HG03575 (cell line): ENCODE measurements at regions not wholly inside any gene's neighbourhood (a gene's known extent, or its start where the extent isn't known, plus 50 kb on each side); places are given as distances from the start of the nearest gene placed in this dataset.
"Not testable (repeated sequence)": the region's sequence is repeated elsewhere in the genome, so short reads cannot be mapped to it uniquely, and the experiment has no call there.

Experiments used
- ATAC-seq: cut with Tn5 transposase; IDR thresholded peaks from one replicate; pipeline ENCODE4 v1.9.1; 2021; ENCODE audit not compliant: unreplicated experiment, insufficient number of reproducible peaks, low FRiP score; ENCODE audit errors: extremely low read depth

DNA sequence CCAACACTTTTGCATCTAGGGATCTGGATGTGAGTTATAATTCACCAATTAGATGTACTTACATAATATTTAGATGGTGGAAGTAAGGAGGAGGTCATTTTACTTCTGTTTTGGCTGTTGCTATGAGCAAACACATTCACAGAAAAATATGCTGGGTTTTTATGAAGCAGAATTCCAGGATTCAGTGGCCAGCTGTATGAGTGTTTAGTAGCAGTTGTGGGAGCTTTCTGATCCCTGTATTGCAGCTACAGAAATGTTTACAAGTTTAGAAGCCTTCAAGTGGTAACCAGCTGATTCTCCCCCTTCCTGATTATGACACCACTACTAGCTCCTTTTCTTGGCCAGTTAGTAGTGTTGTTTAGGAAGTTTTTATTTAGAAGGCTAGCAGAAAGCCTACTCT, 177.0 kb downstream of the TENT5A start:
- no peak for ATAC-seq

DNA sequence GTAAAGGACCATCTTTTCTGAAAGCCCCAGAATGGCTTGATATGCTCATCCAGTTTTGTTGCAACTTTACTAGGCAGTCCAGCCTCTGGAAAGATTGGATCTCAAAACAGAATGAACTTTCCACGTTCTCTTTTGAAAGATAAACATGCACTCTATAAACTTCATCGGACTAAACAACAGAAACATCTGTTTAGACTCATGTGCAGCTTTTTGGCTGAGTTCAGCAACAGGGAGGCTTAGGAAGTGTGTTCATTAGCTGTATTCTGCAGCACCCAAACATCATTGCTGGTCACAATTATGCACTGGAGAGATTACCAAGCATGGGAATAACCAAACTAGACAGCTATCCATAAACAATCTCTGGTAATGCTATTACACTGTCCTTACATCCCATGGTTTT, 180.5 kb downstream of the TENT5A start:
- ATAC-seq: no peak

DNA sequence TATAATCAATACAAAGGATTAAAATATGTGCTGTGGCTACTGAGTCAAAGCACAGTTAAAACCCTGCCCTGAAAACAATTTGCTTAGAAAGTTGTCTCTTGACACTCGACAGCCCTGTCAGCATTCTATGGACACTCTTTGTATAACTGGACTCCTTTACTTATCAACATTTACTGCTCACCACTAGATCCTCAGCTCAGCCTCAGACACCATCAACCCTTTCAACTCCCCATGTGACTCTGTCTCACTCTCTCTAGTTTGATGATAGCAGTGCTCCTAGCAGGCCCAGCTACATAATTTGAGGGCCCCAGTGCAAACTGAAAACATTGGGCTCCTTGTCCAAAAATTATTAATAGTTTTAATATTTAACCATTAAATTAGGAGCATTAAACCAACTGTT, 181.8 kb downstream of the TENT5A start:
- no peak for ATAC-seq

DNA sequence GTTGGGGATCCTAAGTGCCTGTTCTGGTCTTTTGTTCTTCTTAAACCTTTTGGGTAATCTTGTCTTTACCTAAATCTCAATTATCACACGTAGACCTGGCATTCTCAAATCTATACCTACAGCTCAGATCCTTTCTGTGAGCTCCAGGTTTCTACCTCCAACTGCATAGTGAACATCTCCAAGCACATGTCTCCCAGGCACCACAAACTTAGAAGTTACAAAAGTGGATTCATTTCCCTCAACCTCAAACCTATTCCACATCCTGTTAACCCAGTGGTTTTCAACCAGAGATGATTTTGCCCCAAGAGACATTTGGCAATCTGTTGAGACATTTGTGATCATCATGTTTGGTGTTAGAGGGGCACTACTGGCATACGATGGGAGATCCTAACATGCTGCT, 183.5 kb downstream of the TENT5A start:
- no peak for ATAC-seq

DNA sequence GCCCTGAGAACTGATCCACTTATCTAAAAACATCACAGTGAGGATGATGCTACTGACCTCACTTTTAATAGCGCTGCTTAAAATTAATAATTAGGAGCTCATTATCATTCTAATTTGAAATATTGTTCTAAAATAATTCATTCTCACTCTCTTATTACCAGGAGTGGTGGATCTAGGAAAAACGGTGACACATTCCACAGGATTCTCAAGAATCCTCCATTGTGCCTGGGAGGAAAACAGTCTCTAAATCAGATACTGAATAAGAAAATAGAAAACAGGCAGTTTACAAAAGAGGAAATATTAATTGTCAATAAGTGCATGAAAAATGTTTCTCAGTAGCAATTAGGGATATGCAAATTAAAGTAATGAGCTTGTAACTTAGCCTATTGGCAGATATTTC, 187.4 kb downstream of the TENT5A start:
- no peak for ATAC-seq

DNA sequence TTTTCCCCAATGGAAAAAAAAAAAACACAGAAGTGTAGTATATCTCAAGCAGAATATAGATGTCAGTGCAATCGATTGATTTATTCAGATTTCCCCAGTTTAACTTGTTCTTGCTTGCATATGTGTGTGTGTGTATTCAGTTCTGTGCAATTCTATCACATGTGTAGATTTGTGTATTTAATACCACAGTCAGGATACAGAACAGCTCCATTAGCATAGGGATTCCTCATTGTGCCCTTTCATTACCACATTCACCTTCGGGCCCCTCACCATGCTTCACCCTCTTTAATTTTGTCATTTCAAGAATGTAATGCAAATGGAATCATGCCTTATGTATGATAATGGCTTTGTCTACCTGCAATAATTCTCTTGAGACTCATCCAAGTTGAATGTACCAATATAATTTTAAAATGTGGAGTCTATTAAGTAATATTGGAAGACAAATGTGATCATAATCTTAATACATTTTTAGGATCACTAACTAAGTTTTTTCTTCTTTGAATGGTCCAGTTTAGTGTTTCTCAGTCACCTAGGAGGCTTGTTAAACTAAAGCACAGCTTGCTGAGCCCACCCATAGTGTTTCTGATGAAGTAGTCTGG, 187.9 kb downstream of the TENT5A start:
- no peak for ATAC-seq

DNA sequence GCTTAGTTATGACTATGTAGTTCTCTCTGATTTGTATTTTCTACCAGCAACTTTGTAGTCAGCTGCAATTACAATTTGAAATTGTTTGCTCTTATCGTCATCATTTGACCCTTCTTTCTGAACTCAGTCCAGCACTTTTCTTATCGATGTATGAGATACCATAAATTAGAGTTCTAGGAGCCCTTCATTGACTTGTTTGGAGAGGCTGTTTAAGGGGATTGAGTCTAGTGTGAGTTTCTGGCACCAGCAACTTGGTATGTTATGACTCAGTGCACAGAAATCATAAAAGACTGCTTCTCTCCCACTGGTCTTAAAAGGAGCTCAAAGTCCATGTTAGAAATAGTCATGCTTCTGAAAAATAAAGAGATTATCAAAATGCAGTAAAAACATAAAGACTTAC, 190.3 kb downstream of the TENT5A start:
- ATAC-seq: no peak

DNA sequence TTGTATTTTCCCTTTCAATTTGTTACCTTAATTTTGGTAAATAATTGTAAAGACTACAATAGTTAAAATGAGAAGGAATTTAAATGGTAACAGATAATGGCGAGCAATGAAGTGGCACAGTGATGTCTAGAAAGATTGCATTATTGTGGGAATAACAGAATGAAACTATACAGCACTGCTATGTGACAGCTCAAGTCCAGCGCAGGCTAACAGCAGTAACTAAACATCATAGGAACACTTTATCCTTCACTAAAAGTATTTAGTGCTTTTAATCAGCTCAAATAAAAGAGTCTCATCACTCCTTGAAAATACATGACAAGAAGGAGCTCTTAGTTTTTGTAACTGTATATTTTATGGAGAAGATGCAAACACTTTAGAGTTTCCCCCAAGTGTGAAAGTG, 190.8 kb downstream of the TENT5A start:
- no peak for ATAC-seq

DNA sequence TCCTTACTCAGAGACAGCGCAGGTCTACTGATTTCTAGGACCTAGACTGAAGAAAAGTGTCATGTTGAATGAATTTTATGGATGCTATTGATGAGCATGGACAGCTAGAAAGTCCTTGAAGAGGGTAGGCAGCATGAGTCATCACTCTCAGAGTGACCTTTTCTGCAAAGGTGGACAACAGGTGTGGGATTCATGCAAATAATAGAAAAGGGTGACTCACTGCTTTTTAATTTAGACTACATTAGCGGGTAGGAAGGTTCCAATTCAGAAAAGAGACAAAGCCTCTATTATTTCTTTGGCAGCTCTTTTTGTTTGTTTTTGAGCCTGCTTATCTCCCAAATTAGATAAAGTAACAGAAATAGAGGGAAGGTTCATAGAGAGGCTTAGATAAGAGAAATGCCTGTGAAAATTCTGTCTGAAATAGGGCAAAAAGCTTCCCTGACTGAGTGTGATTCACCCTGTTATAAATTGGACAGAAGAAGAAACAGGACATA, 191.4 kb downstream of the TENT5A start:
- ATAC-seq: no peak

DNA sequence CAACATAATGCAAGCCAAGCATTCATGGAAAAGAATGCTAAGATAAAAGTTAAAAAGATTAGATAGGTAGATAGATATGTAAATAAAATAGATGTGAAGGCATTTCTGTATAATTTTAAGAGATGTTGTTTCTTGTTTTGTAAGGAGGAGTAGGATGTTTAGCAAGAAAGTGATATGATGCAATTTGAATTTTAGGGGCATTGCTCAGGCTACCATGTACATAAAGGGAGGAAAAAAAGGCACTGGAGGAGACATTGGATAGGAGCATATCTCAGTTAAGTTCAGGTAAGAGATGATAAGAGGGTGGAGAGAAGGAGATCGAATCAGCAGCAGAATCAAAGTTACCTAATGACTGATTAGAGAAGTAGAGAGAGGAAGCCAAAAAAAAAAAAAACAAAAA, 194.7 kb downstream of the TENT5A start:
- no peak for ATAC-seq

DNA sequence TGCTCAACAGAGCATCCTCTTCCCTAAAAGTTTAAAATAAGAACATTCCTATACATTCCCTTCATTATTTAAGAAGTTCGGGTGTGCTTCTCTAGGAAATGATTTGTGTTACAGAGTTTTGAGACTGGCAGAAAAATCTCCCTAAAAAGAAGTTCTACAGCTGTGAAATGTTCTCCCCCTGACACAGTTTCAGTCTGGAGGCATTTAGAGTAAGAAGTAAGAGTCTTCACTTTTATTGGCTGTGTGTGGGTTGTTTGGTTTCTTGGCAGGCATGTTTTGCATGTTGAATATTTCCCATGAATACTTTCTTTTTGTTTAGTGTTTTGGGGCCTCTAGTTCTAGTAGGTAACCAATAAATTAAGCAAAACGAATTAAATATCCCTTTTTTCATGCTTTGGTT, 195.9 kb downstream of the TENT5A start:
- no peak for ATAC-seq

DNA sequence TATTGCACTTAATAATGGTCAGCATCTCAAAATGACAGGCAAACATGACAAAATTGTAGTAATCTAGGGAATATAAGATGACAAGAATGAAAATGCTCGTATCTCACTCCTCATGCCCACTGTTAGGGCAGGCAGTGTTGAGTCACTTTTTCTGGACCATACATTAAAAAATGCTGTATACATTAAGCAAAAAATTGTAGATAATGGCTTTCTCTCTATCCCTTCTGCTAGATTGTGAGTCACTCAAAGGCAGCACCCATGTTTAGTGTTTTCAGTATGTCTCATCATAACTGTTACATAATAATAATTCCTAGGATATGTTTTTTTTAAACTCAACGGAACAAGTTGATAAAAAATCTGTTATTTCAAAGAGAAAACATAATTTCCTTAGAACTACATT, 199.3 kb downstream of the TENT5A start:
- no peak for ATAC-seq

DNA sequence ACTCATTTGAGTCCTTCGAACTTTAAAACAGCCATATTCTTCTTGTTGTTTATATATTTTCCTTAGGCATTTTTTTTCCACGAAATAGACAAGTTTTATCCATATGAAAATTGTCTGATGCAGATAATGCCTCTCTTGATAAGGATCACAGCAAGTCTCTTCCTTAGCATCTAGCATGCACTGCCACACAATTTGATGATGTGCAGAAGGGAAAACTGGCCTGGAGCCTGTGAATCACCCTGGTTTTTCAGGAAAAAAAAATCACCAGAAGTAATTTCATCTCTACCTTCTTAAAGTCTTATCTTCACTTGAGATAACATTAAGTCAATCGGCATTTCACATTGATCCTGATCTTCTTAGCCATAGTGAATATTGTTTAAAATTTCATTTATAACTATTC, 199.8 kb downstream of the TENT5A start:
- ATAC-seq: no peak

DNA sequence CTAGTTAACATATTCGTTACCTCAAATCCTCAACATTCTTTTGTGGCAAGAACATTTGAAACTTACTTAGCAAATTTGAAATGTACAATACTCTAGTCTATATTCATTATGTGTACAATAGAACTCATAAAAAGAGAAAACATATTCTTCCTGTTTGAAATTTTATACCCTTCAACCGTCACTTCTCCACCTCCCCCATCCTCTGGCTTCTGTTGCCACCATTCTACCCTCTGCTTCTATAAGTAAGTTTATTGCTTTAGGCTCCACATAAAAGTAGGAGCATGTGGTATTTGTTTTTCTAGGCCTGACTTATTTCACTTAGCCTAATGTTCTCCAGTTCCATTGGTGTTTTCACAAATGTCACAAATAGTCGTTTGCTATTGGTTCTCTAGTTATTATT, 205.3 kb downstream of the TENT5A start:
- no peak for ATAC-seq

DNA sequence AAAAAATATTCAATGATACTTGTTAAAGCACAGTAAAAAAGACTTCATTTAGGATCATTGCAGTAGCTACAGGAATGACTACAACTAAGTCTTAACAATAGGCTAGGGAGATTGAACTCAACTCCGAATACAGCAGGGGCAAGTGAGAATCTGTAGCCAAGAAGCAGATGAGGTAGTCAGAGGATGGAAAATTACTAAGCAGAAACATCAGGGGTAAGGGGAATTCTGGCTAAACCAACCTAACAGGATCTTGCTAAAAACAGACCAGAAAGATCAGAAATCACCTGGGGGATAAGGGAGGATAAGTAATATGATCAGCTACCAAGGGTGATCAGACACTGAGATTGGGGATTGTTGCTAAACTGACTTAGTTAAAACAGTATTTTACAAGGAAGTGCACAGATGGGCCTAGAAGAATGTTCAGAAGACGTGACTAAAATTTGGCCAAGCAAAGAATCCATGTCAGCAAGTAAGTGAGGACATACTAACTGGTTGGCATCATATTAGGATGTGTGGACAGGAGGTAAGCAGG, 217.5 kb downstream of the TENT5A start:
- no peak for ATAC-seq

DNA sequence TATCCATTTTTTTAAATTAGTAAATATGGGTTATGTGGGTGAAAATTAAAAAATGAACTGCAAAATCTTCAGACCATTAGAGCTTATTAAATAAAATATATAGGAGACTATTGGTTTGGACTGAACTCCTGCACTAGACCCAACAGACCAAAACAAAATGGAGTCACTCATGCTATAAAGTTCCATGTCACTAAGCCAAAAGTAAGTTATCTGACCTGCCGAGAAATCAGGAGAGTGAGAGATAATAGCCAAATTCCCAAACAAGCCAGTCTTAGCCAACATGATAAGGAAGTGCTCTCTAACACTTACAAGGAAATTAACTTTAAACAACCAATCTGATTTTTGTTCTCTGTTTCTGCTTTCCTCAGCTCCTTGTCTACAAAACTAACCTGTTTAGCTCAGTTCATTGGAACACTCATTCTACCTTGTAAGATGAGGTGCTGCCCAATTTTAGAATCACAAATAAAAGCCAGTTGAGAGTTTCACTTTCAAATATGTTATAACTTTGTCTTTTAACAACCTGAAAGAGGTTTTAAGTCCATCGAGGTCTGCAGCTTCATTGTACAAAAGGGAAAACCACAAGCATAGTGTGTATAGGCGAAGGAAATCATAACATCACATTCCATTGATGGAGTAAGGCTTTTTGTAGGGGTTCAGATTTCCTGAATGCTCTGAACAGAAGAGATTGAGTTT, 220.5 kb downstream of the TENT5A start:
- no peak for ATAC-seq

DNA sequence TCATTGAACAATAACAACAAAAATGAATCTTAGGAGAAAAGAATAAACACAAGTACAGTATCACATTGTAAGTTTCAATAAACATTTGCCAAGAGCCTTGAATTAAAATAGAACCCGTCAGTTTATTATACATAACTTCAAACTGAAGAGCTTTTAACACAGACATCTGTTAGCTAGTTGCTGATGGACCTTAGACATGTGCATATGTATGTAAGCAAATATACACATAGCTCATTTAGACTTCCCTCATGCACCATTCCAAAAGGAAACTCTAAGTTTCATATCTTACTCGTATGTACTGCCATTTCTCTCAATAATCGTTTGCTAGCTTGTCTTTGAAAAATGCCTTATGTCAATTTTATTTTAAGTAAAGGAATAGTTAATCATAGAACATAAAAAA, 235.0 kb downstream of the TENT5A start:
- ATAC-seq: no peak

DNA sequence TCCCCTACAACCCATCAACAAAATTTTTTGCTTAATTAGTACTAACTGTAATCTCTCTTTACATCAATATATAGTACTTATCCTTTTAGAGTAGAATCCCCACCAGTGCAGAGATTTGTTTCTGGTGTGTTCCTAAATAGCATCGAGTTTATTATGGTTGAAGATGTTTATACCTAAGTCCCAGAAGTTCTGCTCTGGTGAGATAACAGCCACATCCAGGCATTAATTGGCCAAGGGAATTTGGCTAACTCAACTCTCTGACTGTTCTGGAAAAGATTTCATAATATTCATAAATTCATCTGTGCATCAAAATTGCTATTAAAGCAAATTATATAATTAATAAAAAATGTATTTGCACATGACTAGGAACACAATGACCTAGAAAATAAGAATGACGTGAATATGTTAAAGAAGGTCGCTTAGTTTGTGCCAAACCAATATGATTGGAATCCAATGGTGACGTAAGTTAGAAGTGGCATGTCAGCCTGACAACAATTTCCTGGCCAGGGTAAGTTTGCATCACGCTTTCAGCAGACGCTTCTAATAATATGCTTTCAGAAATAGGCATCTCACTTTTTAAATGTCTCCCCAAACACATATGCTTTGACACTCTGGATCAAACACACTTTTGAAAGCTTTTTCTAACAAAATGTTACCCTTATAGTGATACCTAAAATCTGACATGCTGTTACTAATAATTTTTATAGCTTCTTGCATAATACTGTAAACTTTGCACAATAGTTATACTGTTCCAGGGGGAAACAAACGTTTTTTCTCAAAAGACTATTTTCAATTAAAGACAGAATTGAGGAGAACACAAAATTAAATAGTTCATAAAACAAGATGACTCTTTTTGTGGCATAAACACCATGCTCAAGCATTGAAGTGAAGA, 236.7 kb downstream of the TENT5A start:
- no peak for ATAC-seq

DNA sequence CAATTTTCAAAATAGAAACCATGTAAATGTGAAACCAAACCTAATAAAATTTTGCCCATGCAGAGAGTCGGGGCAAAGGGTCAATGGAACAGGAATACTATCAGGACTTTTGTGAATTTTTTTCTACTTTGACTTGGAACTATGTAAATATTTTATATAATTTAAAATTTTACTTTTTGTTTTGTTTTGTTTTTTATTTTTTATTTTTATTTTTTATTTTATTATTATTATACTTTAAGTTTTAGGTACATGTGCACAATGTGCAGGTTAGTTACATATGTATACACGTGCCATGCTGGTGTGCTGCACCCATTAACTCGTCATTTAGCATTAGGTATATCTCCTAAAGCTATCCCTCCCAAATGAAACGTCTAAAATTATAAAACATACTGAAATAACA, 238.3 kb downstream of the TENT5A start:
- ATAC-seq: not testable (repeated sequence)

DNA sequence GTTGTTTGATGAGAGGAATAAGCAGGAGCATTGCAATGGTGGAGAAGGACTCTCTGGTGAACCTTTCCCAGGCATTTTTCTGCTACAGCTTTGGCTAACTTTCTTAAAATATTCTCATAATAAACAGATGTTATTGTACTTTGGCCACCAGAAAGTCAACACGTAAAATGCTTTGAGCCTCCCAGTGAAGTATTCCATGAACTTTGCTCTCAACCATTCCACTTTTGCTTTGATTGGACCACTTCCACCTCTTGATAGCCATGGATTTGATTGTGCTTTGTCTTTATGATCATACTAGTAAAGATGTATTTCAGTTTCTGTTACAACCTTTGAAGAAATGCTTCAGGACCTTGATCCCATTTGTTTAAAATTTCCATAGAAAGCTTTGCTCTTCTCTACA, 241.1 kb downstream of the TENT5A start:
- ATAC-seq: no peak
